GM23248 (cell line): ENCODE measurements at regions not wholly inside any gene's neighbourhood (a gene's known extent, or its start where the extent isn't known, plus 50 kb on each side); places are given as distances from the start of the nearest gene placed in this dataset.

Experiments
- DNase-seq: peaks from one replicate; pipeline ENCODE4 v3.0.0-alpha.2; 2015
- H2AFZ ChIP-seq: fragments of 200-600 bp; sonication (generic); 2 replicates; pipeline ENCODE4 v1.6.1; 2016; ENCODE audit warnings: antibody characterized with exemption
- H3F3A ChIP-seq: fragments of 200-600 bp; sonication (generic); 2 replicates; pipeline ENCODE4 v1.6.1; 2016; ENCODE audit warnings: mild to moderate bottlenecking, antibody characterized with exemption, mixed run types; ENCODE audit not compliant: insufficient read depth
- H3K27ac ChIP-seq: fragments of 200-600 bp; sonication (generic); 2 replicates; pipeline ENCODE4 v1.5.1; 2016; ENCODE audit warnings: mild to moderate bottlenecking
- H3K27me3 ChIP-seq: fragments of 200-600 bp; sonication (generic); replicated peaks from 2 replicates; pipeline ENCODE4 v1.6.1; 2016; ENCODE audit warnings: mild to moderate bottlenecking; ENCODE audit not compliant: insufficient read depth
- H3K36me3 ChIP-seq: fragments of 200-600 bp; sonication (generic); 2 replicates; pipeline ENCODE4 v1.6.1; 2016; ENCODE audit warnings: low read depth, mild to moderate bottlenecking
- H3K4me1 ChIP-seq: fragments of 200-600 bp; sonication (generic); 2 replicates; pipeline ENCODE4 v1.6.1; 2016; ENCODE audit warnings: mild to moderate bottlenecking; ENCODE audit not compliant: insufficient read depth
- H3K4me2 ChIP-seq: fragments of 200-600 bp; sonication (generic); one replicate; pipeline ENCODE4 v1.6.1; 2016; ENCODE audit warnings: mild to moderate bottlenecking; ENCODE audit not compliant: unreplicated experiment
- H3K4me3 ChIP-seq: fragments of 200-600 bp; sonication (generic); 2 replicates; pipeline ENCODE4 v1.5.1; 2016; ENCODE audit warnings: mild to moderate bottlenecking
- H3K79me2 ChIP-seq: fragments of 200-600 bp; sonication (generic); 2 replicates; pipeline ENCODE4 v1.6.1; 2016; ENCODE audit warnings: mild to moderate bottlenecking; ENCODE audit not compliant: insufficient read depth
- H3K9ac ChIP-seq: fragments of 200-600 bp; sonication (generic); 2 replicates; pipeline ENCODE4 v1.6.1; 2016; ENCODE audit warnings: mild to moderate bottlenecking
- H3K9me2 ChIP-seq: fragments of 200-600 bp; sonication (generic); 2 replicates; pipeline ENCODE4 v1.6.1; 2016; ENCODE audit warnings: mixed run types, mild to moderate bottlenecking, moderate library complexity; ENCODE audit not compliant: insufficient read depth
- H3K9me3 ChIP-seq: fragments of 200-600 bp; sonication (generic); one replicate; pipeline ENCODE4 v1.6.1; 2017; ENCODE audit warnings: low read depth
- H4K20me1 ChIP-seq: fragments of 200-600 bp; sonication (generic); 2 replicates; pipeline ENCODE4 v1.6.0; 2016; ENCODE audit not compliant: insufficient read depth
- EZH2 ChIP-seq: fragments of 200-600 bp; sonication (generic); IDR thresholded peaks from 2 replicates; pipeline ENCODE4 v1.6.1; 2018; ENCODE audit warnings: antibody characterized with exemption, mild to moderate bottlenecking; ENCODE audit not compliant: insufficient read depth, poor library complexity, severe bottlenecking
- EZH2phosphoT487 ChIP-seq: fragments of 200-600 bp; sonication (generic); IDR thresholded peaks from 2 replicates; pipeline ENCODE4 v1.6.1; 2018; ENCODE audit warnings: antibody characterized with exemption, moderate library complexity, mild to moderate bottlenecking, low read depth; ENCODE audit not compliant: insufficient read depth
- WGBS, 2 experiments: methylation state at CpG; one replicate each; pipeline ENCODE4 v1.1.6; 2015 to 2017; ENCODE audit warnings: low lambda C conversion rate in 2 of 2, low coverage in 1 of 2; ENCODE audit errors: missing lambda C conversion rate in 2 of 2; 5-methylcytosine and 5-hydroxymethylcytosine counted together
- in situ Hi-C: fragments of 300-500 bp; cut with MboI; formaldehyde crosslinking; loops from 2 replicates; pipeline ENCODE4 v1.15.0; 2020

GRCh38 chr1:4467241-4467640 is 187.2 kb upstream of the AJAP1 start:
- H4K20me1 ChIP-seq = no peaks in the 10 kb centered on the region
- H3K27ac ChIP-seq = no peak overlapping the region
- H3K9me2 ChIP-seq = no peaks in the 10 kb centered on the region
- in situ Hi-C loops = no loop called here
- DNase-seq = no peak
- no peak overlapping the region for H2AFZ ChIP-seq
- H3K9me3 ChIP-seq = no peaks in the 10 kb centered on the region
- 24 to 38% methylated on average over 8 of the region's 8 CpGs for WGBS, 2 experiments
- H3K79me2 ChIP-seq = no peaks in the 10 kb centered on the region
- H3K4me1 ChIP-seq = no peaks in the 10 kb centered on the region
- H3F3A ChIP-seq = no peaks in the 10 kb centered on the region
- no peaks in the 10 kb centered on the region for H3K27me3 ChIP-seq
- H3K36me3 ChIP-seq = no peaks in the 10 kb centered on the region
- H3K4me3 ChIP-seq = no peak overlapping the region
- TF ChIP-seq EZH2 (no peak), EZH2phosphoT487 (no peak)
- no peak overlapping the region for H3K9ac ChIP-seq
- no peak overlapping the region for H3K4me2 ChIP-seq

DNA sequence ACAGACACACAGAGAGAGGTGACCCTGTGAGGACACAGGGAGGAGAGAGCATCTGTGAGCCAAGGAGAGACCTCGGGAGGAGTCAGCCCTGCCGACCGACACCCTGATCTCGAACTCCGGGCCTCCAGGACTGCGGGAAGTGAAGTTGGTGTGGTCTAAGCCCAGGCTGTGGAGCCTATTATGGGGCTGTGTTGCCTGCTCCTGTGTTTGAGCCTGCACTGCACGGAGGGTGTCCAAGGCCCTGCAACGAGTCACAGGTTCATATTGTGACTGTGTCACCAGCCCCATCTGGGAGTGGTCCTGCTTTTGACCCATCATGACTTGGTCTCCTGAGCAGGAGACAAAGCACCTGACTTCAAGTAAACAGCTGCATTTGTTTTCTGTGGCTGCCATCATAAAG is 186.0 kb upstream of the AJAP1 start:
- Histone ChIP-seq H3K27me3 (no peaks in the 10 kb centered on the region), H3K4me2 (no peak overlapping the region), H3K4me3 (no peak overlapping the region), H3K27ac (no peak overlapping the region), H3K9me3 (no peaks in the 10 kb centered on the region), H2AFZ (no peak overlapping the region), H3F3A (no peaks in the 10 kb centered on the region), H4K20me1 (no peaks in the 10 kb centered on the region), H3K36me3 (no peaks in the 10 kb centered on the region), H3K4me1 (no peaks in the 10 kb centered on the region), H3K9me2 (no peaks in the 10 kb centered on the region), H3K79me2 (no peaks in the 10 kb centered on the region), H3K9ac (no peak overlapping the region)
- in situ Hi-C loops = no loop called here
- no peak for TF ChIP-seq EZH2phosphoT487
- no peak for DNase-seq
- WGBS, 2 experiments = 29 to 44% methylated on average over 8 of the region's 8 CpGs

DNA sequence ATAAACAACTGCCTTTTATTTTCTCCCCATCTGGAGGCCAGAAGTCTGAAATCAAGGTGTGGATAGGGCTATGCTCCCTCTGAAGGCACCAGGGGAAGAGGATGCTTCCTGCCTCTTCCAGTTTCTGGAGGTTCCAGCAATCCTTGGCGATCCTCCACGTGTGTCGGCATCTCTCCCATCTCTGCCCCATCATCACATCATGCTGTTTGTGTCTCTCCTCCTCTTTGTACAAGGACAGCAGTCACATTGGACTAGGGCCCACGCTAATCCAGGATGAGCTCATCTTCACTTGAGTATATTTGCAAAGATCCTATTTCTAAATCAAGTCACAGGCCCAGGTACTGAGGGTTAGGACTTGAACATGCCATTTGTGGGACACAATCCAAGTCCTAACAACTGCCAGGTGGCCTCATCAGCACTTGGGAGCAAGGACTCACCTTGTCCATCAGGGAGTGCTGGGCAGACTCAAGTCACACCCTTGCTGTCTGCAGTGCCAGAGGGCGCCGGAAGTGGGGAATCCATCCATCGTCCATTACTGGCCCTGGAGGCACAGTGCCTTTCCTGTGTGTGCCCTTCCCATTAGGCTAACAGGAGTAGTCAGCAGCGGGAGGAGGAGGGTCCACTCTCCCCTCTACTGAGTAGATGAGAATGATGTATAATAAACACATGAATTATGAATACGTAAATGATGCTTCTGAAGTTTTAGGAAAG is 185.4 kb upstream of the AJAP1 start:
- Histone ChIP-seq H3K4me3 (no peak overlapping the region), H4K20me1 (no peaks in the 10 kb centered on the region), H3K9ac (no peak overlapping the region), H3K9me2 (no peaks in the 10 kb centered on the region), H3K4me1 (no peaks in the 10 kb centered on the region), H3K27ac (no peak overlapping the region), H3K79me2 (no peaks in the 10 kb centered on the region), H3K9me3 (no peaks in the 10 kb centered on the region), H3K27me3 (no peaks in the 10 kb centered on the region), H3K4me2 (no peak overlapping the region), H3K36me3 (no peaks in the 10 kb centered on the region), H2AFZ (no peak overlapping the region), H3F3A (no peaks in the 10 kb centered on the region)
- DNase-seq = no peak
- 17 to 24% methylated on average over 9 of the region's 9 CpGs for whole genome bisulfite sequencing, 2 experiments
- in situ Hi-C loops = no loop called here
- TF ChIP-seq EZH2 (no peak), EZH2phosphoT487 (no peak)

DNA sequence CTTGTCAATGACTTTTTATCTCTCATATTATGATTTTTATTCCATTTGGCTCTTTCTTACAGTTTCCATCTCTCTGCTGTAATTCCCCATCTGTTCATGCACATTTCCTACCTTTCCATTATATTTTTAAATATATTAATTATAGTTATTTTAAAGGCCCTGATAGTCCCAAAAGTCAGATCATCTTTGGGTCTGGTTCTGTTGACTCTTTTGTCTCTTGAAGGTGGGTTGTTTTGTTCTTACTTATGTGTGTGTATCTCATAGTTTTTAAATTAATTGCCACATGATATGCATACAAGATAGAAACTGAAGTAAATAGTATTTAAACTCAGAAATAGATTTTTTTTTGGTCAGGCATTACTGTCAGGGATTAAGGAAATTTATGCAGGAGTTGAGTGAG is 178.0 kb upstream of the AJAP1 start:
- Histone ChIP-seq H3K9me2 (no peaks in the 10 kb centered on the region), H3K27me3 (no peaks in the 10 kb centered on the region), H3K36me3 (no peaks in the 10 kb centered on the region), H3K9me3 (peaks cover 2% of the 10 kb centered on the region), H3K4me3 (no peak overlapping the region), H3K4me2 (no peak overlapping the region), H3K79me2 (no peaks in the 10 kb centered on the region), H4K20me1 (no peaks in the 10 kb centered on the region), H3F3A (no peaks in the 10 kb centered on the region), H3K27ac (no peak overlapping the region), H2AFZ (no peak overlapping the region), H3K4me1 (no peaks in the 10 kb centered on the region), H3K9ac (no peak overlapping the region)
- DNase-seq = no peak
- in situ Hi-C loops = no loop called here
- TF ChIP-seq EZH2phosphoT487 = no peak
- no peak for TF ChIP-seq EZH2

DNA sequence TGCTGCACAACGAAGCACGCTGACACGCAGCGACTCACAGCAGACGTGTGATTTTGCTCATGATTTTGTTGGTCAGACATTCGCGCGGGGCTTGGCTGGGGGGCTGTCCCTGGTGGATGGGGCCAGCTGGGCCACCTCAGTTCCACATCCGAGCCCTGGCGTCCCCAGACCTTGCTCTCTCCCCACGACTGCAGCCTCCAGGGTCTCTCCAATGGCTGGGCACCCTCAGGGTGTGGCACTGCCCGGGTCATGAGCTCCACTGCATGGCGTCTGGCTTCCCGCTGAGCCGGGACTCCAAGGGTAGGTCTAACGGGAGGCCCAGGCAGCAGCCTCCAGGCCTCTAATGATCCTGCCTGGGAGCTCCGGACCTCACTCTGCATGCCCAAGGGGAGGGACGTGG is 173.0 kb upstream of the AJAP1 start:
- Histone ChIP-seq H3K36me3 (no peaks in the 10 kb centered on the region), H3K9me3 (no peaks in the 10 kb centered on the region), H3K9me2 (no peaks in the 10 kb centered on the region), H3K79me2 (no peaks in the 10 kb centered on the region), H3K9ac (no peak overlapping the region), H4K20me1 (no peaks in the 10 kb centered on the region), H3K4me1 (no peaks in the 10 kb centered on the region), H3K27me3 (no peaks in the 10 kb centered on the region), H2AFZ (no peak overlapping the region), H3F3A (no peaks in the 10 kb centered on the region), H3K4me3 (no peak overlapping the region), H3K4me2 (no peak overlapping the region), H3K27ac (no peak overlapping the region)
- DNase-seq = no peak
- in situ Hi-C loops = no loop called here
- WGBS, 2 experiments = 55 to 63% methylated on average over 15 to 18 of the region's 18 CpGs
- TF ChIP-seq EZH2 = no peak
- TF ChIP-seq EZH2phosphoT487 = no peak
